ENCODE measurements at regions not wholly inside any gene's neighbourhood (a gene's known extent, or its start where the extent isn't known, plus 50 kb on each side); places are given as distances from the start of the nearest gene placed in this dataset.

DNA sequence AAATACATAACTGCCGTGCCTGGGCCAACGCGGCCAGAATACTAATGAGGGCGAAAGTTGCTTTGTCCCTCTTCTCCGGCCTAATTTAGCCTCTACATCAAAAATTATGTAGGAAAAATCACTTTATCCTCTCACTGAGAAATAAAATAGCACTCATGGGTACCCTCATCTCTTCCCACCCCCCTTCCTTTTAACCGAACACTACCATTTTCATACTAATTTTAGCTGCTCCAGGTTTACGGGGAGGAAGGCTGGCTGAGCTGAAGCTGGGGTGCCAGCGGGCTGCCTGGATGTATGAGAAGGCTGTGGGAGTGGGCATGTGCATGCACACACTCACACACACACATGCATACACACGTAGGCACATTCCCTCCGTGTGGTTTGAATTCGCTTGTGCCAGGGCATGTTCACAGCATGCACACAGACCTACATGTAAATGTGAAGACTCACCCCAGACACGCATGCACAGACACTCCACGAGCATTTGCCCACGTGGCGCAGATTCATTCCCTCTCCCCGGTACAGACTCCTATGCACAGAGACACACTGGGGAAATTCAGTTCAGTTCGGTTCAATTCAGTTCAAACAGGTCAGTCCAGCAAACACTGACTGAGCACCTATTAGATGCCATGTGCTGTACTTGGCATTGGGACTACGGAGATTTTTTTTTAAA, 145.1 kb downstream of the MRM1 start:
- TF ChIP-seq JUNB (IDR thresholded peaks at IDR 0.05; ENCODE audit: unreplicated experiment) = no peak
- TF ChIP-seq EZH2phosphoT487 (IDR thresholded peaks at IDR 0.05; ENCODE audit: unreplicated experiment) = no peak
- no peaks in the 10 kb centered on the region for H3F3A ChIP-seq (replicated peaks; ENCODE audit: low read depth)
- no peaks in the 10 kb centered on the region for H3K9me3 Mint-ChIP-seq
- ATAC-seq (no peak), DNase-seq (ENCODE audit: low spot score) (no peak)
- H4K20me1 ChIP-seq (replicated peaks; ENCODE audit: insufficient read depth) = no peaks in the 10 kb centered on the region
- H2AFZ ChIP-seq = no peak overlapping the region
- no peaks in the 10 kb centered on the region for H3K36me3 ChIP-seq (ENCODE audit: insufficient read depth)
- H3K4me3 ChIP-seq = no peak overlapping the region
- H3K9me2 ChIP-seq (ENCODE audit: insufficient read depth) = no peaks in the 10 kb centered on the region
- H3K27ac ChIP-seq (ENCODE audit: low read depth) = no peak overlapping the region
- H3K4me1 ChIP-seq (ENCODE audit: insufficient read depth) = peaks cover 11% of the 10 kb centered on the region; the same call in 1 of the 2 replicates
- H3K27me3 ChIP-seq (ENCODE audit: insufficient read depth) = no peaks in the 10 kb centered on the region
- peaks cover 15% of the 10 kb centered on the region for H3K4me1 Mint-ChIP-seq
- no peak overlapping the region for H3K4me3 Mint-ChIP-seq
- no peaks in the 10 kb centered on the region; the same call in 2 of the 3 replicates for H3K36me3 Mint-ChIP-seq (ENCODE audit: low read depth)
- H3K79me2 ChIP-seq (replicated peaks; ENCODE audit: insufficient read depth) = no peaks in the 10 kb centered on the region
- peaks cover 9% of the 10 kb centered on the region for H3K27me3 Mint-ChIP-seq (ENCODE audit: insufficient read depth, low read depth, poor library complexity)
- no peak overlapping the region for H3K4me2 ChIP-seq
- no peak overlapping the region for H3K27ac Mint-ChIP-seq

DNA sequence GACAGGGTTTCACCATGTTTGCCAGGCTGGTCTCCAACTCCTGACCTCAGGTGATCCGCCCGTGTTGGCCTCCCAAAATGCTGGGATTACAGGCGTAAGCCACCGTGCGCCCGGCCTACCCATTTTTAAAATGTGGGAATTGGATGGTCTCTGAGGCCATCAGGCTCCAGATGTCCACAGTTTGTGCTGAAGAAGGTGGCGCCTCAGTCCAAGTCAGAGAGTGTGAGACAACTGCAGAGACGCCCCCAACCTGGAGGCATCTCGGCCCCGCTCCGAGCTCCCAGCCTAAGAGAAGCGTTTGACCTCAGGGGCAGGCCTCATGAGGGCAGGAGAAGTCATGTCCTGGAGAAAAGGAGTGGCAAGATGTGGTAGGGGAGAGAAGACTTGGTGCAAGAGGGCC, 146.5 kb downstream of the MRM1 start:
- H3K27me3 Mint-ChIP-seq (ENCODE audit: insufficient read depth, low read depth, poor library complexity) = peaks cover 6% of the 10 kb centered on the region
- no peak overlapping the region for H3K27ac Mint-ChIP-seq
- Histone ChIP-seq H3F3A (replicated peaks; ENCODE audit: low read depth) (no peaks in the 10 kb centered on the region), H3K79me2 (replicated peaks; ENCODE audit: insufficient read depth) (no peaks in the 10 kb centered on the region), H2AFZ (no peak overlapping the region), H3K9me2 (ENCODE audit: insufficient read depth) (no peaks in the 10 kb centered on the region), H3K27me3 (ENCODE audit: insufficient read depth) (no peaks in the 10 kb centered on the region), H3K4me2 (no peak overlapping the region), H3K36me3 (ENCODE audit: insufficient read depth) (no peaks in the 10 kb centered on the region), H3K4me3 (no peak overlapping the region), H3K27ac (ENCODE audit: low read depth) (no peak overlapping the region), H3K4me1 (ENCODE audit: insufficient read depth) (peaks cover 5% of the 10 kb centered on the region; the same call in 1 of the 2 replicates), H4K20me1 (replicated peaks; ENCODE audit: insufficient read depth) (no peaks in the 10 kb centered on the region)
- H3K4me3 Mint-ChIP-seq = no peak overlapping the region
- ATAC-seq (no peak), DNase-seq (ENCODE audit: low spot score) (no peak)
- no peaks in the 10 kb centered on the region for H3K36me3 Mint-ChIP-seq (ENCODE audit: low read depth)
- peaks cover 12% of the 10 kb centered on the region for H3K4me1 Mint-ChIP-seq
- H3K9me3 Mint-ChIP-seq = no peaks in the 10 kb centered on the region
- no peak for TF ChIP-seq POLR2AphosphoS5 (IDR thresholded peaks at IDR 0.05; ENCODE audit: low read depth)
- TF ChIP-seq STAT1 (IDR thresholded peaks at IDR 0.05; ENCODE audit: unreplicated experiment) = no peak
- TF ChIP-seq JUNB (IDR thresholded peaks at IDR 0.05; ENCODE audit: unreplicated experiment) = no peak
- TF ChIP-seq CREB1 (CRISPR knock-in tag; IDR thresholded peaks at IDR 0.05; ENCODE audit: low read depth) = no peak
- TF ChIP-seq, protein P1, sequence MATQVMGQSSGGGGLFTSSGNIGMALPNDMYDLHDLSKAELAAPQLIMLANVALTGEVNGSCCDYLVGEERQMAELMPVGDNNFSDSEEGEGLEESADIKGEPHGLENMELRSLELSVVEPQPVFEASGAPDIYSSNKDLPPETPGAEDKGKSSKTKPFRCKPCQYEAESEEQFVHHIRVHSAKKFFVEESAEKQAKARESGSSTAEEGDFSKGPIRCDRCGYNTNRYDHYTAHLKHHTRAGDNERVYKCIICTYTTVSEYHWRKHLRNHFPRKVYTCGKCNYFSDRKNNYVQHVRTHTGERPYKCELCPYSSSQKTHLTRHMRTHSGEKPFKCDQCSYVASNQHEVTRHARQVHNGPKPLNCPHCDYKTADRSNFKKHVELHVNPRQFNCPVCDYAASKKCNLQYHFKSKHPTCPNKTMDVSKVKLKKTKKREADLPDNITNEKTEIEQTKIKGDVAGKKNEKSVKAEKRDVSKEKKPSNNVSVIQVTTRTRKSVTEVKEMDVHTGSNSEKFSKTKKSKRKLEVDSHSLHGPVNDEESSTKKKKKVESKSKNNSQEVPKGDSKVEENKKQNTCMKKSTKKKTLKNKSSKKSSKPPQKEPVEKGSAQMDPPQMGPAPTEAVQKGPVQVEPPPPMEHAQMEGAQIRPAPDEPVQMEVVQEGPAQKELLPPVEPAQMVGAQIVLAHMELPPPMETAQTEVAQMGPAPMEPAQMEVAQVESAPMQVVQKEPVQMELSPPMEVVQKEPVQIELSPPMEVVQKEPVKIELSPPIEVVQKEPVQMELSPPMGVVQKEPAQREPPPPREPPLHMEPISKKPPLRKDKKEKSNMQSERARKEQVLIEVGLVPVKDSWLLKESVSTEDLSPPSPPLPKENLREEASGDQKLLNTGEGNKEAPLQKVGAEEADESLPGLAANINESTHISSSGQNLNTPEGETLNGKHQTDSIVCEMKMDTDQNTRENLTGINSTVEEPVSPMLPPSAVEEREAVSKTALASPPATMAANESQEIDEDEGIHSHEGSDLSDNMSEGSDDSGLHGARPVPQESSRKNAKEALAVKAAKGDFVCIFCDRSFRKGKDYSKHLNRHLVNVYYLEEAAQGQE (IDR thresholded peaks at IDR 0.05; ENCODE audit: unreplicated experiment) = no peak
- no peak for TF ChIP-seq ZNF331 (CRISPR knock-in tag; IDR thresholded peaks at IDR 0.05; ENCODE audit: low read depth)
- TF ChIP-seq, protein P2, sequence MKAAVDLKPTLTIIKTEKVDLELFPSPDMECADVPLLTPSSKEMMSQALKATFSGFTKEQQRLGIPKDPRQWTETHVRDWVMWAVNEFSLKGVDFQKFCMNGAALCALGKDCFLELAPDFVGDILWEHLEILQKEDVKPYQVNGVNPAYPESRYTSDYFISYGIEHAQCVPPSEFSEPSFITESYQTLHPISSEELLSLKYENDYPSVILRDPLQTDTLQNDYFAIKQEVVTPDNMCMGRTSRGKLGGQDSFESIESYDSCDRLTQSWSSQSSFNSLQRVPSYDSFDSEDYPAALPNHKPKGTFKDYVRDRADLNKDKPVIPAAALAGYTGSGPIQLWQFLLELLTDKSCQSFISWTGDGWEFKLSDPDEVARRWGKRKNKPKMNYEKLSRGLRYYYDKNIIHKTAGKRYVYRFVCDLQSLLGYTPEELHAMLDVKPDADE (IDR thresholded peaks at IDR 0.05) = no peak
- TF ChIP-seq ZNF114 (CRISPR knock-in tag; IDR thresholded peaks at IDR 0.05) = no peak
- TF ChIP-seq, protein P3, sequence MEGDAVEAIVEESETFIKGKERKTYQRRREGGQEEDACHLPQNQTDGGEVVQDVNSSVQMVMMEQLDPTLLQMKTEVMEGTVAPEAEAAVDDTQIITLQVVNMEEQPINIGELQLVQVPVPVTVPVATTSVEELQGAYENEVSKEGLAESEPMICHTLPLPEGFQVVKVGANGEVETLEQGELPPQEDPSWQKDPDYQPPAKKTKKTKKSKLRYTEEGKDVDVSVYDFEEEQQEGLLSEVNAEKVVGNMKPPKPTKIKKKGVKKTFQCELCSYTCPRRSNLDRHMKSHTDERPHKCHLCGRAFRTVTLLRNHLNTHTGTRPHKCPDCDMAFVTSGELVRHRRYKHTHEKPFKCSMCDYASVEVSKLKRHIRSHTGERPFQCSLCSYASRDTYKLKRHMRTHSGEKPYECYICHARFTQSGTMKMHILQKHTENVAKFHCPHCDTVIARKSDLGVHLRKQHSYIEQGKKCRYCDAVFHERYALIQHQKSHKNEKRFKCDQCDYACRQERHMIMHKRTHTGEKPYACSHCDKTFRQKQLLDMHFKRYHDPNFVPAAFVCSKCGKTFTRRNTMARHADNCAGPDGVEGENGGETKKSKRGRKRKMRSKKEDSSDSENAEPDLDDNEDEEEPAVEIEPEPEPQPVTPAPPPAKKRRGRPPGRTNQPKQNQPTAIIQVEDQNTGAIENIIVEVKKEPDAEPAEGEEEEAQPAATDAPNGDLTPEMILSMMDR (conservative IDR thresholded peaks at IDR 0.05; ENCODE audit: low read depth in 2 of 2) = no peak
- no peak for TF ChIP-seq NANOG (IDR thresholded peaks at IDR 0.05; ENCODE audit: borderline replicate concordance)
- TF ChIP-seq EZH2 (IDR thresholded peaks at IDR 0.05; ENCODE audit: low read depth, unreplicated experiment) = no peak

Data from GM23338 (cell line).